Muscle layer of duodenum (tissue), 2 donors: ENCODE measurements at regions not wholly inside any gene's neighbourhood (a gene's known extent, or its start where the extent isn't known, plus 50 kb on each side); places are given as distances from the start of the nearest gene placed in this dataset.

ENCODE experiments used
- H3K27ac ChIP-seq: one replicate; pipeline ENCODE4 v1.7.0; 2013; ENCODE audit warnings: mild to moderate bottlenecking, low read length
- H3K27me3 ChIP-seq: one replicate; pipeline ENCODE4 v1.7.0; 2013; ENCODE audit warnings: low read depth, mild to moderate bottlenecking, control low read depth, low read length
- H3K36me3 ChIP-seq, 2 donors: one replicate each; pipeline ENCODE4 v1.7.0; 2013; ENCODE audit warnings: low read length in 2 of 2, control low read depth in 1 of 2, mild to moderate bottlenecking in 1 of 2; ENCODE audit not compliant: insufficient read depth in 2 of 2, control insufficient read depth in 1 of 2
- H3K4me1 ChIP-seq, 2 donors: one replicate each; pipeline ENCODE4 v1.7.0; 2013; ENCODE audit warnings: low read length in 2 of 2, mild to moderate bottlenecking in 2 of 2, control low read depth in 1 of 2, moderate library complexity in 1 of 2; ENCODE audit not compliant: insufficient read depth in 2 of 2, control insufficient read depth in 1 of 2
- H3K4me3 ChIP-seq, 2 donors: one replicate each; pipeline ENCODE4 v1.7.0; 2013; ENCODE audit warnings: low read length in 2 of 2, low read depth in 1 of 2, mild to moderate bottlenecking in 1 of 2
- H3K9me3 ChIP-seq, 2 donors: one replicate each; pipeline ENCODE4 v1.7.0; 2013; ENCODE audit warnings: low read length in 2 of 2, control low read depth in 1 of 2, mild to moderate bottlenecking in 1 of 2; ENCODE audit not compliant: control insufficient read depth in 1 of 2
- donor health status: healthy.

DNA sequence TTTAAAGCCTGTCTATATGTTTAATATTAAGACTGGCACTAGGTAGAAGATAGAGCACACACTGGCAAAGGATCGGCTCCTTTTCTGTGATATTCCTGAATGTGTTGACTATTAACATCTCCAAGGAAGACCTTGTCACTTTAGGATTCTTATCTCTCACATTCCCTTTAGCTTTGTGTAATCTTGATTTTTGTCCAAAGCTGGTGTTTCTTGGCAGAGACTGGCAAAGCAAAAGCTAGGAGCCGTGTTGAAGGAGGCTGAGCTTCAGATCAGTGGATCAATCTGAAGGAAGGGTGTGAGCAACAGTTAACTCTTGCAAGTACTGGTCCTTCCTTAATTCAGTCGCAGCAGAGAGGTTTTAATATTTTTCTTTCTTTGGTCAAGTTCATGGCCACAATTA lies 830.4 kb upstream of the ZNF608 start:
- no peaks in the 10 kb centered on the region for H3K4me1 ChIP-seq
- no peak overlapping the region for H3K27ac ChIP-seq
- H3K36me3 ChIP-seq: no peaks in the 10 kb centered on the region
- no peaks in the 10 kb centered on the region for H3K27me3 ChIP-seq
- no peaks in the 10 kb centered on the region for H3K9me3 ChIP-seq
- no peak overlapping the region for H3K4me3 ChIP-seq

- Histone ChIP-seq H3K4me1 (peaks cover 4 to 6% of the 10 kb centered on the region in 2 donors), H3K36me3 (no peaks in the 10 kb centered on the region), H3K27me3 (no peaks in the 10 kb centered on the region), H3K27ac (no peak overlapping the region), H3K9me3 (no peaks in the 10 kb centered on the region), H3K4me3 (no peak overlapping the region)
Observed at GRCh38 chr5:125578551-125578950, 832.1 kb upstream of the ZNF608 start.

DNA sequence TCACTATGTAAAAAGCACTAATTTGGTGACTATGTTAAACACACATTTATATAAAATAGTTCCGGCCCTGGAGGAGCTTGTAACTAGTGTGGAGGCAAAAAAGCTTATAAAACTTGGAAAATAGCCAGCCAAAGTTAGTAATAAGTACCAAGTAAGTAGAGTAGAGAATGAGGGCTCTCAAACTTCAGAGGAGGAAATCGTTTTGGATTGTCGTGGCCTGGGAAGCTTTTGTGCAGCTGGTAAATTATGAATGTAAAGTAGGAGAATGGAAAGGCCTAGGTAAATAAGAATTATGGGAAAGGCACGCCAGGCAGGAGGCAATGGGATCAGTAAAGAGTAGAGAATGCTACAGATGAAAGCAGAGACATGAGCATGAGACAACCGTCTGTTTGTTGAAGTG lies 832.7 kb upstream of the ZNF608 start:
- no peaks in the 10 kb centered on the region for H3K36me3 ChIP-seq
- H3K4me1 ChIP-seq: peaks cover 6 to 12% of the 10 kb centered on the region in 2 donors
- no peak overlapping the region for H3K4me3 ChIP-seq
- H3K27ac ChIP-seq: no peak overlapping the region
- H3K27me3 ChIP-seq: no peaks in the 10 kb centered on the region
- no peaks in the 10 kb centered on the region for H3K9me3 ChIP-seq

- Histone ChIP-seq H3K9me3 (no peaks in the 10 kb centered on the region), H3K27me3 (no peaks in the 10 kb centered on the region), H3K36me3 (no peaks in the 10 kb centered on the region), H3K4me1 (peaks cover 6 to 15% of the 10 kb centered on the region in 2 donors), H3K4me3 (no peak overlapping the region), H3K27ac (no peak overlapping the region)
Observed at GRCh38 chr5:125581311-125581710, 834.9 kb upstream of the ZNF608 start.

DNA sequence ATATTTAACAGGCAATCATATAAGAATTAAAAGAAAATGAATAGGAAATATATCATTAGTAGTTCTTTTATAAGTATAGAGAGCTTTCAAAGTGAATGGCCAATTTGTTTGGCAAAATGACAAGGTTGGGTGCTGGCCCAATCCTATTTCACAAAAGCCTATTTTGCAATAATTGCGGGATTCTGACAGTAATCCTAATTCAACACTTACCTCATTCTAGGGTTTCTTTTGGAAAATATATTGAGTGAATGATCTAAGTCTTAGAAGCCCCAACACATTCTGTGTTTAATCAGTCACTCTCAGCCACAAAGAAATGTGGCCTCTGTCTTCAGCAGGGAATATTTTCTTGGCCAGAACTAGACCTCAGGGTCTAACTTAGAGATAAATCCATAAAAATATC lies 835.9 kb upstream of the ZNF608 start:
- Histone ChIP-seq H3K4me1 (peaks cover 6 to 15% of the 10 kb centered on the region in 2 donors), H3K9me3 (no peaks in the 10 kb centered on the region), H3K27me3 (no peaks in the 10 kb centered on the region), H3K27ac (no peak overlapping the region), H3K36me3 (no peaks in the 10 kb centered on the region), H3K4me3 (no peak overlapping the region)

DNA sequence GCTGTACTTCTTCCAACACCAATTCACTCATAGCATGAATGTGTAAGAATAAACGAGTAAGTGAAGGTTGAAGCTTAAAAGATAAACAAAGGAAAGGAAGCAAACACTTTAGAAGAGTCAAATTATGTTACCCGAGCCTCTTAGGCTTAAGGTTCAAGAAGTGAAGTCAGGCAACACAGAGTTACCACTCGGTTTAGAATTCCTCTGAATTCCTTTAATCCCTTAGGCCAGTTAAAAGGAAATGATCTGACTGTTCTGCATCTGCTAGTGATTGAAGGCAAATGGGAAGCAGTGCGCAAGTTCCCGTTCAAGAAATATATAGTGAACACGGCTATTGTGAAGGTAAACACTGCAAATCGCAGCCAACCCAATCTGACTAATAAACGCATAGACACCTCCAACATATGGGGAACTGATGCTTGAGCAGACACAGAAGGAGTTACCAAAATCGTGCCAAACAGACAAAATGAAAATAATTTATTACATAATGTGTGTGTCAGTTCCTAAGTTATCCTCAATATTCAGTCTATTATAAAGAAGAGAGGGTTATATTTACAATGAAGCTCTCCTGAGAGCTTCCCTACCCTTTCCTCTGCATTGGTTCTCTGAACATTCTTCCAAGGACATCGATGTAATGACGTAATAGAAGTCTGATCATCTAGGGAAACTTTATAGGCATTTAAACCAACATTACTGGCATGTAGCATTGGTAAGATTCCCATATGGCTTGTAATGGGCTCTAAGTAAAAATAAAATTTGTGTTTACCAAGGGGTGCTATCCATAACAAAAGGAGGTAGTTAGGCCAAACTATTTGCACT lies 837.1 kb upstream of the ZNF608 start:
- Histone ChIP-seq H3K4me3 (no peak overlapping the region), H3K27ac (no peak overlapping the region), H3K36me3 (no peaks in the 10 kb centered on the region), H3K9me3 (no peaks in the 10 kb centered on the region), H3K27me3 (no peaks in the 10 kb centered on the region), H3K4me1 (peaks cover 6 to 15% of the 10 kb centered on the region in 2 donors)

DNA sequence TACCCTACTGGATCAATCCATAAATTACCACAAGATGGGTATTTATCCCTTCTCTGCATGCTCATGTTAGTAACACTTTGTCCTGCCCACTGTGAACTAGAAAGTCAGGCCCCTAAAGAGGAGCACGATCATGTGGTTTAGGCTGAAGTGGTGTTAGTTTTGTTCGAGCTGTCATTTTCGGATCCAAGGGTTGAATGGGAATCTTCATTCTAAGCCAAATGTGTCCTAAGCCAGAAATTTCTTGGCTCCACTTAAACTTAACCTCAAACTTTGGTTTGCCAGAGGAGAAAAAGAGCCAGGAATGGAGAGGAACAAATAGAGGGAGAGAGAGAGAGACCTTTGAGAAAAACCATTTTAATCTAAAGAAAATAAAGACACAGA lies 837.7 kb upstream of the ZNF608 start:
- Histone ChIP-seq H3K36me3 (no peaks in the 10 kb centered on the region), H3K4me1 (peaks cover 6 to 15% of the 10 kb centered on the region in 2 donors), H3K27me3 (no peaks in the 10 kb centered on the region), H3K4me3 (no peak overlapping the region), H3K27ac (no peak overlapping the region), H3K9me3 (no peaks in the 10 kb centered on the region)

DNA sequence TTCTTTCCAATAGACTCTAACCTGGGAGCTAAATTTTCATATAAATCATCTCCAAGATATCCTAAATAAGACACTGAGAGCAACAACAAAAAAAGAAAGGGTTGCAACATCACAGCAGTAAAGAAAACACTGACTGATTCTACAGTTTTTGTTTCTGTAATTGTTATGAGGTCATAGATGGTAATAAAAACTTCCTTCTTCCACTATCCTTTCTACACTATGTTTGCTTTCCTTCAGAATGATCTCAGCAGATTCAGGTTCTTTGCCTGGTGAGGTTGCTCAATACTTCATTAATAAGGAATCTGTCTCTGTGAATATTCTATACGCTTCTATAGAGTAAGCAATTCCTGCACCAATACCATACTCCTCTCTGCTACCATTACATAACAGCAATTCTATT lies 835.6 kb upstream of the GRAMD2B start:
- Histone ChIP-seq H3K36me3 (no peaks in the 10 kb centered on the region), H3K9me3 (no peaks in the 10 kb centered on the region), H3K27me3 (no peaks in the 10 kb centered on the region), H3K4me3 (no peak overlapping the region), H3K4me1 (peaks cover 6 to 15% of the 10 kb centered on the region in 2 donors), H3K27ac (no peak overlapping the region)

DNA sequence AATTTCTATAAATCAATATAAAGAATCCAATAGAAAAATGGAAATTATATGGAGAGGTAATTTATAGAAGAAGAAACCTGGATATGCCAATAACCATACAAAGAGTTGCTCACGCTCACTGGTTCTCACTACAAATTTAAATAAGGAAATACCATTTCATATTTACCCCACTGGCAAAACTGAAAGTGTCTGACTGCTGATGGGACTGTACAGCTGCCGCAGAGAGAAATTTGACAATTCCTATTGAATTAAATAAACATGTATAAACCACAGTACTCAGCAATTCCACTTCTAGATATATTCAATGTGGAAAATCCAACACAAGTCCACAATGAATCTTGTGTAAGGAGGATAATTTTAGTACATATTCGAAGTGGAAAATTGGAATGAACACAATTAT lies 830.4 kb upstream of the GRAMD2B start:
- H3K4me1 ChIP-seq: no peaks in the 10 kb centered on the region
- H3K27ac ChIP-seq: no peak overlapping the region
- no peaks in the 10 kb centered on the region for H3K9me3 ChIP-seq

DNA sequence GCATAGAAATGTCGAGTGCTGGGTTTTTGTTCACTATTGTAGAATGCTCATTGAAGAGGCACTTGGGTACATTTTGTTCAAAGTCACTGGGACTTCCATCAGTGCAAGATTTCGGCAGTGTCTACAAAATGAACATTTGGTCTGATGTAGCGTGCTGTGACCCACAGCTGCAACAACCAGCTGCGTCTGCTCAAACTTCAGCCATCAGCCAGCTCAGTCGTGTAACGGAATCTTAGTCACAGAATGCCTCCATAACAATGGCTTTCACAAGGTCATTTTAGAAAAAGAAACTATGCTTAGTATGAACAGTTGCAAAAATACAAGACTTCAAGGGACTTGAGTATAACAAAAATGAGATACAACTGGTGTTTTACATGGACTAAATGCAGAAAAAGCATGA lies 828.1 kb upstream of the GRAMD2B start:
- Histone ChIP-seq H3K27me3 (no peaks in the 10 kb centered on the region), H3K9me3 (no peaks in the 10 kb centered on the region), H3K27ac (no peak overlapping the region), H3K36me3 (no peaks in the 10 kb centered on the region), H3K4me3 (no peak overlapping the region), H3K4me1 (no peaks in the 10 kb centered on the region)

More for the DNA sequence above, 830.4 kb upstream of the GRAMD2B start:
- no peaks in the 10 kb centered on the region for H3K36me3 ChIP-seq
- H3K27me3 ChIP-seq: no peaks in the 10 kb centered on the region
- H3K4me3 ChIP-seq: no peak overlapping the region

DNA sequence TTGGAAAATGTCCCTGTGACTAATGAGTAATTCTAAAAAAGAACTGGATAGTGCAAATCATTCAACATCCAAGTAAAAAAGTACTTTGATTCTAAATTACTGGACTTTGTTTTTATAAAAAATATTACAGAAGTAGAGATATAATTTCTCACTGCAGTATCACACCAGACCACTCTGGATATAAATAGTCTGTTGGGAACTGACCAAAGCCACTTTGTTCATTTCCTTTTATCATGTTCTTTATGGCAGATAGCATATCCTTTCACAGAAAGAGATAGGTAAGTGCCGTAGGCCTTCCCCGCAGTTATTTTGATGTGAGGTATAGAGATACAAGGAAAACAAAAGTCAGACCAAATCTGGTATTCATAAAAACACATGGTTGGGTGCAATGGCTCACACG lies 827.4 kb upstream of the GRAMD2B start:
- H3K27me3 ChIP-seq: no peaks in the 10 kb centered on the region
- no peaks in the 10 kb centered on the region for H3K9me3 ChIP-seq
- H3K27ac ChIP-seq: no peak overlapping the region

DNA sequence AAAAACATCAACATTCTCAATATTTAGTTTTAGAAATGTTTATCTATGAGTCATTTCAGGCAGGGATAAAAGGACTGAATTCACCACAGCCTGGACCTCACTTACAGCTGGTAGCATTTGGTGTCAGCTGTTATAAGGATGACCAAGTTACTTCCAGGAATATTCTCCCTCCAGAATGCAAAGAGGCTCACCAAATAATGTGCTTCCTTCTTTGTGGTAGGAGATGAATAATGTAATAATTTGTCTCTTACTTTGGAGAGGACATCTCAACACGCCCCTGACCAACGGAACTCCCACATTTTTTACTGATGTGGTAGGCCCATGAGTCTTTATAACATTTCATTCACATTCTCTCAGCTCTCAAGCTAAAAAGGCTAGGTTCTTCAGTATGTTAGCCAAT lies 825.9 kb upstream of the GRAMD2B start:
- Histone ChIP-seq H3K27ac (no peak overlapping the region), H3K27me3 (no peaks in the 10 kb centered on the region), H3K4me3 (no peak overlapping the region), H3K9me3 (no peaks in the 10 kb centered on the region), H3K4me1 (no peaks in the 10 kb centered on the region), H3K36me3 (no peaks in the 10 kb centered on the region)

More for the DNA sequence above, 827.4 kb upstream of the GRAMD2B start:
- H3K4me1 ChIP-seq: no peaks in the 10 kb centered on the region
- H3K4me3 ChIP-seq: no peak overlapping the region
- H3K36me3 ChIP-seq: no peaks in the 10 kb centered on the region
